ENCODE measurements at regions not wholly inside any gene's neighbourhood (a gene's known extent, or its start where the extent isn't known, plus 50 kb on each side); places are given as distances from the start of the nearest gene placed in this dataset.

DNA sequence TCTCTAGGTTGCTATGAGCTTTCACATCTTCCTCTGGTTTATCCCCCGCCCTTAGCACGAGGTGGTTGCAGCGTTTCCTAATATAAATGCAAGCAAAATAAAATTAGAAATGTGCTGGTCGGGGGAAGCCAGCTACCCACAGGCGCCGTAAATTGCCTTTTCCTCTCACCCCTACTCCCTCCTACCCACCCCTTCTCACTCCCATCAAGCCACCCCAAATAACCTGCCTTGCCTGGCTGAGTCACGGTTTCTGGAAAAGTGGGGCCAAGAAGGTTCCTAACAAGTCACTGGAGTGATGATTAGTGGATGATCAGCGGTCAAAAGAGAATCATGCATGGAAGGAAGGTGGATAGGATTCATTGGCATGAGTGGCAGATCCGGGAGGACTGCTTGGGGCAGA is 120.9 kb upstream of the RBFOX1 start:
- H3K79me2 ChIP-seq (ENCODE audit: control insufficient read depth, insufficient read depth, low read length): no peaks in the 10 kb centered on the region
- no peak overlapping the region for H3K9ac ChIP-seq (replicated peaks; ENCODE audit: extremely low read depth, insufficient read depth, low read length)
- H3K36me3 ChIP-seq (ENCODE audit: control insufficient read depth in 2 of 2, extremely low read depth in 1 of 2, insufficient read depth in 2 of 2, low read length in 2 of 2): no peaks in the 10 kb centered on the region
- H3K4me1 ChIP-seq (ENCODE audit: control insufficient read depth, extremely low read depth, insufficient read depth, low read length): no peaks in the 10 kb centered on the region
- H3K4me2 ChIP-seq (ENCODE audit: insufficient read depth, low read length): no peak overlapping the region
- no peaks in the 10 kb centered on the region for H3K9me1 ChIP-seq (replicated peaks; ENCODE audit: control insufficient read depth, extremely low read depth, insufficient read depth, low read length)
- H4K20me1 ChIP-seq (replicated peaks; ENCODE audit: control insufficient read depth, extremely low read depth, insufficient read depth, low read length): no peaks in the 10 kb centered on the region
- intact Hi-C loops (cut with micrococcal nuclease): no loop called here
- dilution Hi-C loops (cut with MboI; ENCODE audit: extremely low pct_ligation_motif_present, low sequenced_read_pairs): no loop called here
- H3K4me3 ChIP-seq (replicated peaks in 1 of 3; ENCODE audit: insufficient read depth in 1 of 3, low read depth in 1 of 3, low read length in 3 of 3): no peak overlapping the region
- CTCF ChIA-PET: no interaction called here
- H3K27ac ChIP-seq (ENCODE audit: insufficient read depth, low read depth, low read length): no peak overlapping the region
- no peak overlapping the region for H2AFZ ChIP-seq (ENCODE audit: low read depth, low read length)
- peaks cover 3% of the 10 kb centered on the region for H3K9me3 ChIP-seq (replicated peaks; ENCODE audit: control insufficient read depth, insufficient read depth, low read length)
- POLR2A ChIA-PET: no interaction called here
- DNase-seq (ENCODE audit: low read depth, low spot score) (no peak), FAIRE-seq (no peak)
- BruUV-seq (replicated peaks): no TSS peak
- TF ChIP-seq, protein P1, sequence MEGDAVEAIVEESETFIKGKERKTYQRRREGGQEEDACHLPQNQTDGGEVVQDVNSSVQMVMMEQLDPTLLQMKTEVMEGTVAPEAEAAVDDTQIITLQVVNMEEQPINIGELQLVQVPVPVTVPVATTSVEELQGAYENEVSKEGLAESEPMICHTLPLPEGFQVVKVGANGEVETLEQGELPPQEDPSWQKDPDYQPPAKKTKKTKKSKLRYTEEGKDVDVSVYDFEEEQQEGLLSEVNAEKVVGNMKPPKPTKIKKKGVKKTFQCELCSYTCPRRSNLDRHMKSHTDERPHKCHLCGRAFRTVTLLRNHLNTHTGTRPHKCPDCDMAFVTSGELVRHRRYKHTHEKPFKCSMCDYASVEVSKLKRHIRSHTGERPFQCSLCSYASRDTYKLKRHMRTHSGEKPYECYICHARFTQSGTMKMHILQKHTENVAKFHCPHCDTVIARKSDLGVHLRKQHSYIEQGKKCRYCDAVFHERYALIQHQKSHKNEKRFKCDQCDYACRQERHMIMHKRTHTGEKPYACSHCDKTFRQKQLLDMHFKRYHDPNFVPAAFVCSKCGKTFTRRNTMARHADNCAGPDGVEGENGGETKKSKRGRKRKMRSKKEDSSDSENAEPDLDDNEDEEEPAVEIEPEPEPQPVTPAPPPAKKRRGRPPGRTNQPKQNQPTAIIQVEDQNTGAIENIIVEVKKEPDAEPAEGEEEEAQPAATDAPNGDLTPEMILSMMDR (IDR thresholded peaks at IDR 0.05; ENCODE audit: extremely low read depth in 1 of 2, insufficient read depth in 1 of 2, low read depth in 1 of 2, low read length in 2 of 2): no peak
- no peak for TF ChIP-seq EZH2 (IDR thresholded peaks at IDR 0.05; ENCODE audit: borderline replicate concordance, low read depth, low read length, severe bottlenecking)
- TF ChIP-seq POLR2AphosphoS5 (IDR thresholded peaks at IDR 0.05; ENCODE audit: insufficient read depth, low read depth, low read length): no peak
- no peak for TF ChIP-seq MYC (IDR thresholded peaks at IDR 0.05; ENCODE audit: low read depth, low read length)
- no peak for TF ChIP-seq POLR2A (IDR thresholded peaks at IDR 0.05; ENCODE audit: low read depth, low read length)
- no peak for TF ChIP-seq GATA2 (IDR thresholded peaks at IDR 0.05; ENCODE audit: insufficient read depth, insufficient read length, low read depth, low read length)
- TF ChIP-seq, protein P2, sequence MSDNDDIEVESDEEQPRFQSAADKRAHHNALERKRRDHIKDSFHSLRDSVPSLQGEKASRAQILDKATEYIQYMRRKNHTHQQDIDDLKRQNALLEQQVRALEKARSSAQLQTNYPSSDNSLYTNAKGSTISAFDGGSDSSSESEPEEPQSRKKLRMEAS (IDR thresholded peaks at IDR 0.05; ENCODE audit: insufficient read depth, insufficient read length): no peak
- TF ChIP-seq JUN (IDR thresholded peaks at IDR 0.05; ENCODE audit: borderline replicate concordance, insufficient read depth, insufficient read length, low read depth): no peak
- TF ChIP-seq FOS (IDR thresholded peaks at IDR 0.05; ENCODE audit: borderline replicate concordance, insufficient read depth, low read length): no peak
- no peaks in the 10 kb centered on the region for H3K27me3 ChIP-seq (ENCODE audit: control insufficient read depth in 2 of 2, insufficient read depth in 2 of 2, low read length in 2 of 2)
